ENCODE measurements at regions not wholly inside any gene's neighbourhood (a gene's known extent, or its start where the extent isn't known, plus 50 kb on each side); places are given as distances from the start of the nearest gene placed in this dataset.

GRCh38 chr13:73676550-73677047 lies 457.6 kb downstream of the KLF12 start:
- TF ChIP-seq, protein P1, sequence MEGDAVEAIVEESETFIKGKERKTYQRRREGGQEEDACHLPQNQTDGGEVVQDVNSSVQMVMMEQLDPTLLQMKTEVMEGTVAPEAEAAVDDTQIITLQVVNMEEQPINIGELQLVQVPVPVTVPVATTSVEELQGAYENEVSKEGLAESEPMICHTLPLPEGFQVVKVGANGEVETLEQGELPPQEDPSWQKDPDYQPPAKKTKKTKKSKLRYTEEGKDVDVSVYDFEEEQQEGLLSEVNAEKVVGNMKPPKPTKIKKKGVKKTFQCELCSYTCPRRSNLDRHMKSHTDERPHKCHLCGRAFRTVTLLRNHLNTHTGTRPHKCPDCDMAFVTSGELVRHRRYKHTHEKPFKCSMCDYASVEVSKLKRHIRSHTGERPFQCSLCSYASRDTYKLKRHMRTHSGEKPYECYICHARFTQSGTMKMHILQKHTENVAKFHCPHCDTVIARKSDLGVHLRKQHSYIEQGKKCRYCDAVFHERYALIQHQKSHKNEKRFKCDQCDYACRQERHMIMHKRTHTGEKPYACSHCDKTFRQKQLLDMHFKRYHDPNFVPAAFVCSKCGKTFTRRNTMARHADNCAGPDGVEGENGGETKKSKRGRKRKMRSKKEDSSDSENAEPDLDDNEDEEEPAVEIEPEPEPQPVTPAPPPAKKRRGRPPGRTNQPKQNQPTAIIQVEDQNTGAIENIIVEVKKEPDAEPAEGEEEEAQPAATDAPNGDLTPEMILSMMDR (IDR thresholded peaks at IDR 0.05; ENCODE audit: insufficient read depth, low read depth, low read length), result no peak
- ChIA-PET POLR2A (no interaction called here), CTCF (interaction anchor here (0.5 kb wide), 2 partner anchors 8 to 10 kb away, joined by 3 read pairs; no protein-coding TSS in a partner anchor)
- Histone ChIP-seq H3K36me3 (ENCODE audit: control insufficient read depth, insufficient read depth, low read length) (no peaks in the 10 kb centered on the region), H3K27me3 (ENCODE audit: control insufficient read depth, insufficient read depth, low read length) (no peaks in the 10 kb centered on the region), H3K4me3 (ENCODE audit: low read depth, low read length) (no peak overlapping the region)
- DNase-seq (ENCODE audit: low read depth), result no peak

DNA sequence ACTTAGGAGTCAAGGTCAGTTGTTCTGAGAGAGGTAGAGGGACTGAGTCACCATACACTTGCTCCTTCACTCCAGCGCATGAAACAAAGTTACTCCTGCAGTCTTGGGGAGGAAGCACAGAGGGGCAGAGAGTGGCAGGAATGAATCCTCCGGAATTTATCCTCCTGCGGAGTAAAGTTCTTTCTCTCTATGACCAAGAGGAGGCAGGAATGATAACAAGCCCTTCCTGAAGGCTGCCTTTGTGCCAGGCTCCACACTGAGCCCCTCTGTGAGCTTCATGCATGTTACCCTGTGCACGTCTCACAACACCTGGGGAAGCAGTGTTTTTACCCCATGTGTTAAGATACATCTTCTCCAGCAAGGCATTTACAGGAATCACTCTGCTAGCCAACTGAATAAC lies 458.4 kb downstream of the KLF12 start:
- CTCF ChIA-PET, result interaction anchor here (0.5 kb wide), 1 partner anchor 11 kb away, joined by 3 read pairs; no protein-coding TSS in a partner anchor
- Histone ChIP-seq H3K36me3 (ENCODE audit: control insufficient read depth, insufficient read depth, low read length) (no peaks in the 10 kb centered on the region), H3K27me3 (ENCODE audit: control insufficient read depth, insufficient read depth, low read length) (no peaks in the 10 kb centered on the region), H3K4me3 (ENCODE audit: low read depth, low read length) (no peak overlapping the region)
- POLR2A ChIA-PET, result no interaction called here
- no peak for DNase-seq (ENCODE audit: low read depth)
- TF ChIP-seq, protein P1 (IDR thresholded peaks at IDR 0.05; ENCODE audit: insufficient read depth, low read depth, low read length), result no peak

DNA sequence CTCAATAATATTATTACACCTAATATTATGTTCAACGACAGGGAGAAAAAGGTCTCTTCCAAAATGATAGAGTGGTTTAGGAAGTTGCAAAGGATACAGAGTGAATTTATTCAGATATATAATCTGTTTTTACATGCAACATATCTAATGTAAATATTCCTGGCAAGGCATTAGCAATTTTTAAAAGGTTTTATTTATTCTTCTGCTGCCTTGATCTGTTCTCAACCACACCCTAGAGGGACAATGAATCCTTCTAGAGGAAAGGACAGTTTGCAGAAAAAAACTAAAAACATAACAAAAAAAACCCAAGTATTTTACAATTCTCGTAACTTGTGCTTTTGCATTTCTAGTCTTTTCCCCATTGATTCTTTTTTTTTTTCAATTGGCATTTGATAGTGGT lies 459.6 kb downstream of the KLF12 start:
- CTCF ChIA-PET, result no interaction called here

DNA sequence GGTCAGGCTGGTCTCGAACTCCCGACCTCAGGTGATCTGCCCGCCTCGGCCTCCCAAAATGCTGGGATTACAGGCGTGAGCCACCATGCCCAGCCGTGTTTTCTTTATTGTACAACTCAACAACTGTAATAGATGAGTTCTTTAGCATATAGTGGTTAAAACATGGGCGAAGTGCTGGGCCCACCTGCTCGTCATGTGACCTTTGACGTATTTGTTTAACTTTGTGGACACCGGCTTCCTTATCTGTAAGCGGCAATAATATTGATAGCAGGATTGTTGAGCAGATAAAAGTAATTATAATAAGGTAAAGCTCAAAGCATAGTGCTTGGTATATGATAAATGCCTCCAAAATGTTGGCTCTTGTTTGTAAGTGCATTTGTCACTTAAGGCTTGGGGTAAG lies 460.3 kb downstream of the KLF12 start:
- H3K27me3 ChIP-seq (ENCODE audit: control insufficient read depth, insufficient read depth, low read length), result no peaks in the 10 kb centered on the region
- no peak overlapping the region for H3K4me3 ChIP-seq (ENCODE audit: low read depth, low read length)
- H3K36me3 ChIP-seq (ENCODE audit: control insufficient read depth, insufficient read depth, low read length), result no peaks in the 10 kb centered on the region
- DNase-seq (ENCODE audit: low read depth), result no peak
- CTCF ChIA-PET, result no interaction called here
- POLR2A ChIA-PET, result no interaction called here
- TF ChIP-seq, protein P1 (IDR thresholded peaks at IDR 0.05; ENCODE audit: insufficient read depth, low read depth, low read length), result no peak

More for the DNA sequence above, 459.6 kb downstream of the KLF12 start:
- no peaks in the 10 kb centered on the region for H3K27me3 ChIP-seq (ENCODE audit: control insufficient read depth, insufficient read depth, low read length)
- TF ChIP-seq, protein P1 (IDR thresholded peaks at IDR 0.05; ENCODE audit: insufficient read depth, low read depth, low read length), result no peak
- no peaks in the 10 kb centered on the region for H3K36me3 ChIP-seq (ENCODE audit: control insufficient read depth, insufficient read depth, low read length)
- no peak overlapping the region for H3K4me3 ChIP-seq (ENCODE audit: low read depth, low read length)
- POLR2A ChIA-PET, result no interaction called here
- no peak for DNase-seq (ENCODE audit: low read depth)

DNA sequence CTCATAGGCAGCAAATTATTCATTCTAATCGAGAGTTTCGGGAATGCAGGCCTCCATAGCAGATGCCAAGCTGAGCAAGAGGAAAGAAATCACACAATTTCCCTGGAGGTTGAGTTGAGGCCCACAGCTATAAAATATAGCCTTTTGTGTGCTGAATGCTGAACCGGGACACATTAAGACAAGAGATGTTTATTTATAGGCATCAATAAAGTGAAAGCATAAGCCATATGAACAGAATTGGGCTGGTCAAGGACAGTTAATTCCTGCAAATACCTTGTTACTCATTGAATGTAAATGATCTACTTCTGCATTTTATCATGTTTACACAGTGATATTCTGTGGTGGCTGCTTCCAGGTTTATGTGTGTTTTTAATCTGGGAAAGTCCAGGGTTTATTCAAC lies 461.7 kb downstream of the KLF12 start:
- no peak for DNase-seq (ENCODE audit: low read depth)

More for the DNA sequence above, 461.7 kb downstream of the KLF12 start:
- ChIA-PET POLR2A (no interaction called here), CTCF (interaction anchor here (0.6 kb wide), 1 partner anchor 186 kb away, joined by 3 read pairs; no protein-coding TSS in a partner anchor)
- H3K36me3 ChIP-seq (ENCODE audit: control insufficient read depth, insufficient read depth, low read length), result no peaks in the 10 kb centered on the region
- no peak overlapping the region for H3K4me3 ChIP-seq (ENCODE audit: low read depth, low read length)
- TF ChIP-seq, protein P1 (IDR thresholded peaks at IDR 0.05; ENCODE audit: insufficient read depth, low read depth, low read length), result no peak
- peaks cover 1% of the 10 kb centered on the region; the same call in 1 of the 2 replicates for H3K27me3 ChIP-seq (ENCODE audit: control insufficient read depth, insufficient read depth, low read length)
